GM12878 (cell line): ENCODE measurements at regions not wholly inside any gene's neighbourhood (a gene's known extent, or its start where the extent isn't known, plus 50 kb on each side); places are given as distances from the start of the nearest gene placed in this dataset.

Experiments used
- ATAC-seq: fragments of 200-7000 bp; cut with Tn5 transposase; 3 replicates; pipeline ENCODE4 v1.9.1; 2020; ENCODE audit warnings: mild to moderate bottlenecking, moderate library complexity
- BruUV-seq: library from RNA; stranded (reverse); fragments of 400-500 nt; replicated peaks from 2 replicates; lab custom pipeline; 2021; lab: Mats Ljungman, UMichigan
- CTCF ChIA-PET: fragments of 300-600 bp; sonication (Branson Sonifier 250); formaldehyde crosslinking; extraction: SDS; loops from one replicate; lab custom pipeline; 2021; ENCODE audit warnings: inconsistent platforms; lab: Yijun Ruan, JAX
- POLR2A ChIA-PET: fragments of 350-600 bp; formaldehyde crosslinking; extraction: SDS; loops from one replicate; lab custom pipeline; 2021; ENCODE audit warnings: inconsistent platforms; lab: Charles Lee
- RAD21 ChIA-PET: fragments of 300-600 bp; sonication (Branson Sonifier 250); formaldehyde crosslinking; loops from one replicate; lab custom pipeline; 2023; ENCODE audit warnings: antibody characterized with exemption; ENCODE audit not compliant: unreplicated experiment; lab: Charles Lee
- SMC1A ChIA-PET: fragments of 300-600 bp; sonication (Branson Sonifier 250); formaldehyde crosslinking; loops from one replicate; lab custom pipeline; 2023; ENCODE audit not compliant: unreplicated experiment, uncharacterized antibody; lab: Charles Lee
- DNase-seq: peaks from one replicate; pipeline ENCODE4 v3.0.0-alpha.2; 2011; ENCODE audit warnings: low read depth, low spot score
- FAIRE-seq: peaks from 3 replicates; lab custom pipeline; 2011; peaks lifted over from hg19 to GRCh38; lab: Jason Lieb, UNC
- H2AFZ ChIP-seq: 2 replicates; pipeline ENCODE4 v1.6.0; 2011; ENCODE audit warnings: low read depth, low read length, control low read depth; ENCODE audit not compliant: control insufficient read depth
- H3K27ac ChIP-seq: 2 replicates; pipeline ENCODE4 v1.5.1; 2011; ENCODE audit warnings: control low read depth; ENCODE audit not compliant: control insufficient read depth, insufficient read depth
- H3K27me3 ChIP-seq, 2 experiments: replicated peaks in 1 of 2; 2 replicates each; pipeline versions ENCODE4 v1.6.0 to v1.6.1; 2011; ENCODE audit warnings: low read length in 1 of 2; ENCODE audit not compliant: control insufficient read depth in 2 of 2, insufficient read depth in 2 of 2
- H3K36me3 ChIP-seq, 2 experiments: 2 replicates each; pipeline ENCODE4 v1.5.1; 2011; ENCODE audit warnings: low read length in 1 of 2; ENCODE audit not compliant: control insufficient read depth in 2 of 2, insufficient read depth in 2 of 2
- H3K4me1 ChIP-seq: 2 replicates; pipeline ENCODE4 v1.6.1; 2011; ENCODE audit warnings: mild to moderate bottlenecking, low read length, moderate library complexity, mixed read lengths; ENCODE audit not compliant: control insufficient read depth, insufficient read depth
- H3K4me2 ChIP-seq: 2 replicates; pipeline ENCODE4 v1.6.0; 2011; ENCODE audit warnings: control low read depth; ENCODE audit not compliant: control insufficient read depth, insufficient read depth
- H3K4me3 ChIP-seq: fragments of 200-600 bp; sonication (generic); 2 replicates; pipeline ENCODE4 v1.5.1; 2016
- H3K79me2 ChIP-seq: 2 replicates; pipeline ENCODE4 v1.6.0; 2011; ENCODE audit warnings: low read length; ENCODE audit not compliant: control insufficient read depth, insufficient read depth
- H3K9ac ChIP-seq: 2 replicates; pipeline ENCODE4 v1.8.0; 2011; ENCODE audit warnings: low read length, control low read depth, mixed read lengths; ENCODE audit not compliant: control insufficient read depth, insufficient read depth
- H3K9me3 ChIP-seq: replicated peaks from 3 replicates; pipeline ENCODE4 v1.5.1; 2011; ENCODE audit warnings: mild to moderate bottlenecking, low read length; ENCODE audit not compliant: control insufficient read depth, insufficient read depth
- H4K20me1 ChIP-seq: 2 replicates; pipeline ENCODE4 v1.6.0; 2011; ENCODE audit not compliant: control insufficient read depth, insufficient read depth
- BHLHE40 ChIP-seq, 2 experiments: fragments of 450-650 bp in 1 of 2; IDR thresholded peaks; 2 replicates each; pipeline ENCODE4 v1.6.1; 2011 to 2017; ENCODE audit warnings: low read depth in 2 of 2, borderline replicate concordance in 1 of 2, improper control_type of control experiment in 1 of 2, low read length in 1 of 2, mild to moderate bottlenecking in 1 of 2
- BRCA1 ChIP-seq: IDR thresholded peaks from 2 replicates; pipeline ENCODE4 v1.6.1; 2011; ENCODE audit warnings: low read depth, low read length, improper control_type of control experiment
- CHD2 ChIP-seq: IDR thresholded peaks from 2 replicates; pipeline ENCODE4 v1.6.1; 2011; ENCODE audit warnings: low read depth, low read length, improper control_type of control experiment, borderline replicate concordance
- EZH2 ChIP-seq: IDR thresholded peaks from 2 replicates; pipeline ENCODE4 v1.6.1; 2012; ENCODE audit warnings: low read depth, mild to moderate bottlenecking, control low read depth, inconsistent platforms, low read length, borderline replicate concordance; ENCODE audit not compliant: control insufficient read depth
- NR2C1 ChIP-seq: fragments of 450-650 bp; IDR thresholded peaks from 2 replicates; pipeline ENCODE4 v1.6.1; 2017; ENCODE audit warnings: antibody characterized with exemption, mild to moderate bottlenecking, moderate library complexity
- RAD51 ChIP-seq: fragments of 450-650 bp; IDR thresholded peaks from 2 replicates; pipeline ENCODE4 v1.6.1; 2016; ENCODE audit warnings: moderate library complexity, mild to moderate bottlenecking, inconsistent platforms
- RUNX3 ChIP-seq: IDR thresholded peaks from 2 replicates; pipeline ENCODE4 v1.6.1; 2012; ENCODE audit warnings: low read length, inconsistent platforms
- TARDBP ChIP-seq: IDR thresholded peaks from 2 replicates; pipeline ENCODE4 v1.6.1; 2016; ENCODE audit warnings: borderline replicate concordance
- ZNF622 ChIP-seq: fragments of 450-650 bp; IDR thresholded peaks from 2 replicates; pipeline ENCODE4 v1.6.1; 2017; ENCODE audit warnings: mild to moderate bottlenecking, inconsistent platforms
- WGBS: methylation state at CpG from one replicate; pipeline ENCODE4 v1.1.6; 2016; ENCODE audit warnings: low lambda C conversion rate; ENCODE audit not compliant: insufficient replicate concordance, insufficient coverage; ENCODE audit errors: missing lambda C conversion rate; 5-methylcytosine and 5-hydroxymethylcytosine counted together
- in situ Hi-C: fragments of 300-500 bp; cut with MboI; formaldehyde crosslinking; loops from 9 replicates; pipeline ENCODE4 v1.14.3; 2018; ENCODE audit warnings: mixed read lengths
- intact Hi-C: fragments of 100-400 bp; cut with micrococcal nuclease; formaldehyde crosslinking; loops from one replicate; pipeline ENCODE4 v1.14.2; 2022; ENCODE audit not compliant: unreplicated experiment
- TF ChIP-seq, protein P1 (sequence below): fragments of 450-650 bp; IDR thresholded peaks from 2 replicates; pipeline ENCODE4 v1.6.1; 2017; ENCODE audit warnings: borderline replicate concordance
- TF ChIP-seq, protein P2 (sequence below): IDR thresholded peaks from 2 replicates; pipeline ENCODE4 v1.6.1; 2012; ENCODE audit warnings: low read depth, low read length, improper control_type of control experiment
- TF ChIP-seq, protein P3 (sequence below): IDR thresholded peaks from 2 replicates; pipeline ENCODE4 v1.6.1; 2012; ENCODE audit warnings: low read length, inconsistent platforms
- TF ChIP-seq, protein P4 (sequence below): fragments of 450-650 bp; IDR thresholded peaks from 2 replicates; pipeline ENCODE4 v1.6.1; 2016; ENCODE audit warnings: mild to moderate bottlenecking

DNA sequence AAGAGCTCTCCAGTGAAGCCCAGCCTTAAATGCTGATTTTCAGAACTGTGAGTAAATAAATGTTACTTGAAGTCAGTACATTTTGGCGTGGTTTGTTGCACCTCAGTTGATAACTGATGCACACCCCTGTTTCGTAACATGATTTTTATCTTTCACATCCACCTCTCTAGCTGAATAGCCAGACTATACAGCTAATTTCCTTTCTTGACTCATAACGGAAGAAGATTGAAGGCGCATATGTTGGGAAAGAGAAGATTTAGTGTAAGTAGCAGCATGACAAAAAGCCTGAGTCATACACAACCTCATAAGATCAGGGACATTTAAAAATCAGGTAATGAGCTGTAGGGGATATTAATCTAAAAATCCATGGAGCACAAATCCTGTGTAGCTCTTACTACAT, 716.2 kb upstream of the ZP4 start:
- no peaks in the 10 kb centered on the region for H3K79me2 ChIP-seq
- no peak overlapping the region for H3K27ac ChIP-seq
- in situ Hi-C loops (no loop called here), intact Hi-C loops (no loop called here)
- no peak for FAIRE-seq
- no peak overlapping the region for H3K4me3 ChIP-seq
- no peak for TF ChIP-seq BRCA1
- ChIA-PET CTCF (interaction anchor here (0.7 to 1.2 kb wide), 6 partner anchors 9 to 360 kb away, joined by 3 to 5 read pairs (median 3); no protein-coding TSS in a partner anchor), POLR2A (no interaction called here), SMC1A (interaction anchor here (0.7 to 1.4 kb wide), 5 partner anchors 10 to 84 kb away, joined by 3 to 4 read pairs (median 3); no protein-coding TSS in a partner anchor), RAD21 (interaction anchor here (1.0 kb wide), 1 partner anchor 42 kb away, joined by 3 read pairs; no protein-coding TSS in a partner anchor)
- no peaks in the 10 kb centered on the region for H3K27me3 ChIP-seq
- H3K9me3 ChIP-seq, result no peaks in the 10 kb centered on the region
- ATAC-seq, result peak; percentile 77
- 38% methylated on average over 4 of the region's 4 CpGs for WGBS
- no peaks in the 10 kb centered on the region for H3K36me3 ChIP-seq
- H2AFZ ChIP-seq, result no peak overlapping the region
- no peak for DNase-seq
- no peaks in the 10 kb centered on the region for H4K20me1 ChIP-seq
- H3K4me2 ChIP-seq, result no peak overlapping the region
- no peak overlapping the region for H3K9ac ChIP-seq
- no peaks in the 10 kb centered on the region for H3K4me1 ChIP-seq
- BruUV-seq, result no TSS peak

DNA sequence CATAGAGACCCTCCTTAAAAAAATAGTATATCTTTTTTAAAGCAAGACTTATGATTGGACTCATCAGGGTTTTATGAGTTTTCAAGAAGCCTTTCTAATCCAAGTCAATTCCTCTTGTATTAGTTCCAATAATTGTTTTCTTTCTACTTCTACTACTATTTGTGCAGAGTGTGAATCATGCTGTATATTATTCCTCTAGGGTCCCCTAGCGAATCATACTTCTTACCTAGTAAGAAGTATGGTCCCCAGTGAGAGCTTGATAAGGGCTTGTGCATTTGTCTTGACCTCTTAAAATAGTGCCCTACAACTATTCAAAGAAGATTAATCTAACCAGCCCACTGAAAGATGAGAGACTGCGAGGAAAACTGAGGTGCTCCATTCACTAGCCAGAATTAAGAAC, 715.7 kb upstream of the ZP4 start:
- no peak overlapping the region for H2AFZ ChIP-seq
- 39% methylated on average over 2 of the region's 2 CpGs for WGBS
- FAIRE-seq, result no peak
- POLR2A ChIA-PET, result no interaction called here
- H3K36me3 ChIP-seq, result no peaks in the 10 kb centered on the region
- in situ Hi-C loops, result no loop called here
- CTCF ChIA-PET, result interaction anchor here (0.9 kb wide), 2 partner anchors 14 to 84 kb away, joined by 3 to 4 read pairs; no protein-coding TSS in a partner anchor
- intact Hi-C loops, result no loop called here
- H3K27me3 ChIP-seq, result no peaks in the 10 kb centered on the region
- no peaks in the 10 kb centered on the region for H4K20me1 ChIP-seq
- H3K9ac ChIP-seq, result no peak overlapping the region
- H3K4me1 ChIP-seq, result no peaks in the 10 kb centered on the region
- H3K9me3 ChIP-seq, result no peaks in the 10 kb centered on the region
- DNase-seq, result no peak
- BruUV-seq, result no TSS peak
- SMC1A ChIA-PET, result interaction anchor here (0.7 to 1.3 kb wide), 3 partner anchors 9 to 84 kb away, joined by 3 to 4 read pairs (median 3); no protein-coding TSS in a partner anchor
- H3K27ac ChIP-seq, result no peak overlapping the region
- H3K4me2 ChIP-seq, result no peak overlapping the region
- RAD21 ChIA-PET, result interaction anchor here (1.0 kb wide), 1 partner anchor 42 kb away, joined by 3 read pairs; no protein-coding TSS in a partner anchor
- H3K79me2 ChIP-seq, result no peaks in the 10 kb centered on the region
- peak; percentile 31 for ATAC-seq
- no peak overlapping the region for H3K4me3 ChIP-seq
- TF ChIP-seq, protein P1, sequence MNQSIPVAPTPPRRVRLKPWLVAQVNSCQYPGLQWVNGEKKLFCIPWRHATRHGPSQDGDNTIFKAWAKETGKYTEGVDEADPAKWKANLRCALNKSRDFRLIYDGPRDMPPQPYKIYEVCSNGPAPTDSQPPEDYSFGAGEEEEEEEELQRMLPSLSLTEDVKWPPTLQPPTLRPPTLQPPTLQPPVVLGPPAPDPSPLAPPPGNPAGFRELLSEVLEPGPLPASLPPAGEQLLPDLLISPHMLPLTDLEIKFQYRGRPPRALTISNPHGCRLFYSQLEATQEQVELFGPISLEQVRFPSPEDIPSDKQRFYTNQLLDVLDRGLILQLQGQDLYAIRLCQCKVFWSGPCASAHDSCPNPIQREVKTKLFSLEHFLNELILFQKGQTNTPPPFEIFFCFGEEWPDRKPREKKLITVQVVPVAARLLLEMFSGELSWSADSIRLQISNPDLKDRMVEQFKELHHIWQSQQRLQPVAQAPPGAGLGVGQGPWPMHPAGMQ, result no peak
- TF ChIP-seq, protein P2, sequence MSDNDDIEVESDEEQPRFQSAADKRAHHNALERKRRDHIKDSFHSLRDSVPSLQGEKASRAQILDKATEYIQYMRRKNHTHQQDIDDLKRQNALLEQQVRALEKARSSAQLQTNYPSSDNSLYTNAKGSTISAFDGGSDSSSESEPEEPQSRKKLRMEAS, result no peak
- TF ChIP-seq EZH2 (no peak), NR2C1 (no peak), BHLHE40 (IDR thresholded peaks at IDR 0.05; ENCODE audit: borderline replicate concordance in 1 of 2, low read depth in 2 of 2, low read length in 1 of 2) (no peak), RUNX3 (no peak), ZNF622 (no peak), RAD51 (no peak), CHD2 (no peak), TARDBP (no peak)
- TF ChIP-seq, protein P3, sequence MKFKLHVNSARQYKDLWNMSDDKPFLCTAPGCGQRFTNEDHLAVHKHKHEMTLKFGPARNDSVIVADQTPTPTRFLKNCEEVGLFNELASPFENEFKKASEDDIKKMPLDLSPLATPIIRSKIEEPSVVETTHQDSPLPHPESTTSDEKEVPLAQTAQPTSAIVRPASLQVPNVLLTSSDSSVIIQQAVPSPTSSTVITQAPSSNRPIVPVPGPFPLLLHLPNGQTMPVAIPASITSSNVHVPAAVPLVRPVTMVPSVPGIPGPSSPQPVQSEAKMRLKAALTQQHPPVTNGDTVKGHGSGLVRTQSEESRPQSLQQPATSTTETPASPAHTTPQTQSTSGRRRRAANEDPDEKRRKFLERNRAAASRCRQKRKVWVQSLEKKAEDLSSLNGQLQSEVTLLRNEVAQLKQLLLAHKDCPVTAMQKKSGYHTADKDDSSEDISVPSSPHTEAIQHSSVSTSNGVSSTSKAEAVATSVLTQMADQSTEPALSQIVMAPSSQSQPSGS, result no peak
- TF ChIP-seq, protein P4, sequence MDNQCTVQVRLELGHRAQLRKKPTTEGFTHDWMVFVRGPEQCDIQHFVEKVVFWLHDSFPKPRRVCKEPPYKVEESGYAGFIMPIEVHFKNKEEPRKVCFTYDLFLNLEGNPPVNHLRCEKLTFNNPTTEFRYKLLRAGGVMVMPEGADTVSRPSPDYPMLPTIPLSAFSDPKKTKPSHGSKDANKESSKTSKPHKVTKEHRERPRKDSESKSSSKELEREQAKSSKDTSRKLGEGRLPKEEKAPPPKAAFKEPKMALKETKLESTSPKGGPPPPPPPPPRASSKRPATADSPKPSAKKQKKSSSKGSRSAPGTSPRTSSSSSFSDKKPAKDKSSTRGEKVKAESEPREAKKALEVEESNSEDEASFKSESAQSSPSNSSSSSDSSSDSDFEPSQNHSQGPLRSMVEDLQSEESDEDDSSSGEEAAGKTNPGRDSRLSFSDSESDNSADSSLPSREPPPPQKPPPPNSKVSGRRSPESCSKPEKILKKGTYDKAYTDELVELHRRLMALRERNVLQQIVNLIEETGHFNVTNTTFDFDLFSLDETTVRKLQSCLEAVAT, result no peak
